HG03196 (cell line): ENCODE measurements at regions not wholly inside any gene's neighbourhood (a gene's known extent, or its start where the extent isn't known, plus 50 kb on each side); places are given as distances from the start of the nearest gene placed in this dataset.

Experiments used
- ATAC-seq: cut with Tn5 transposase; IDR thresholded peaks from one replicate; pipeline ENCODE4 v1.9.1; 2021; ENCODE audit not compliant: unreplicated experiment

- ATAC-seq: no peak
Measured at GRCh38 chr22:48888466-48889208, 939.0 kb downstream of the BRD1 start.

- no peak for ATAC-seq
Measured at GRCh38 chr22:48887394-48888332, 940.0 kb downstream of the BRD1 start.

GRCh38 chr22:48886604-48887393, 940.9 kb downstream of the BRD1 start:
- no peak for ATAC-seq

- ATAC-seq: no peak
Measured at GRCh38 chr22:48885919-48886305, 941.8 kb downstream of the BRD1 start.

- no peak for ATAC-seq
Measured at GRCh38 chr22:48885271-48885918, 942.3 kb downstream of the BRD1 start.

GRCh38 chr22:48884786-48885185, 942.9 kb downstream of the BRD1 start:
- no peak for ATAC-seq

- no peak for ATAC-seq
Measured at GRCh38 chr22:48884324-48884723, 943.3 kb downstream of the BRD1 start.

GRCh38 chr22:48883211-48883960, 944.3 kb downstream of the BRD1 start:
- ATAC-seq: no peak

- no peak for ATAC-seq
Measured at GRCh38 chr22:48882636-48883200, 945.0 kb downstream of the BRD1 start.

GRCh38 chr22:48881326-48881980, 946.2 kb downstream of the BRD1 start:
- ATAC-seq: no peak

- no peak for ATAC-seq
Measured at GRCh38 chr22:48880749-48881148, 946.9 kb downstream of the BRD1 start.

GRCh38 chr22:48876951-48877350, 950.7 kb downstream of the BRD1 start:
- ATAC-seq: no peak

- ATAC-seq: no peak
Measured at GRCh38 chr22:48874956-48875355, 952.7 kb downstream of the BRD1 start.

- ATAC-seq: no peak
Measured at GRCh38 chr22:48873191-48873520, 954.5 kb downstream of the BRD1 start.

- no peak for ATAC-seq
Measured at GRCh38 chr22:48872271-48873190, 955.1 kb downstream of the BRD1 start.

GRCh38 chr22:48871176-48871840, 956.4 kb downstream of the BRD1 start:
- no peak for ATAC-seq

GRCh38 chr22:48870436-48870835, 957.2 kb downstream of the BRD1 start:
- ATAC-seq: no peak

- ATAC-seq: no peak
Measured at GRCh38 chr22:48869788-48870187, 957.9 kb downstream of the BRD1 start.
